Fibroblast of pulmonary artery (primary cell): ENCODE measurements at regions not wholly inside any gene's neighbourhood (a gene's known extent, or its start where the extent isn't known, plus 50 kb on each side); places are given as distances from the start of the nearest gene placed in this dataset.
A peak's percentile ranks its signal among the peaks of the same experiment; 100 is the strongest.

Experiments
- DNase-seq: peaks from one replicate; pipeline ENCODE4 v3.0.0-alpha.2; 2010; ENCODE audit warnings: low read depth
- H3K4me3 ChIP-seq: replicated peaks from 2 replicates; pipeline ENCODE4 v1.5.1; 2011; ENCODE audit warnings: low read depth, mild to moderate bottlenecking, control low read depth, low read length, moderate library complexity
- TF ChIP-seq, protein P1 (sequence below): IDR thresholded peaks from 2 replicates; pipeline ENCODE4 v1.5.1; 2011; ENCODE audit warnings: mild to moderate bottlenecking, control low read depth, low read length, inconsistent platforms; ENCODE audit errors: missing control alignments

- H3K4me3 ChIP-seq: no peak overlapping the region
- no peak for DNase-seq
- TF ChIP-seq, protein P1, sequence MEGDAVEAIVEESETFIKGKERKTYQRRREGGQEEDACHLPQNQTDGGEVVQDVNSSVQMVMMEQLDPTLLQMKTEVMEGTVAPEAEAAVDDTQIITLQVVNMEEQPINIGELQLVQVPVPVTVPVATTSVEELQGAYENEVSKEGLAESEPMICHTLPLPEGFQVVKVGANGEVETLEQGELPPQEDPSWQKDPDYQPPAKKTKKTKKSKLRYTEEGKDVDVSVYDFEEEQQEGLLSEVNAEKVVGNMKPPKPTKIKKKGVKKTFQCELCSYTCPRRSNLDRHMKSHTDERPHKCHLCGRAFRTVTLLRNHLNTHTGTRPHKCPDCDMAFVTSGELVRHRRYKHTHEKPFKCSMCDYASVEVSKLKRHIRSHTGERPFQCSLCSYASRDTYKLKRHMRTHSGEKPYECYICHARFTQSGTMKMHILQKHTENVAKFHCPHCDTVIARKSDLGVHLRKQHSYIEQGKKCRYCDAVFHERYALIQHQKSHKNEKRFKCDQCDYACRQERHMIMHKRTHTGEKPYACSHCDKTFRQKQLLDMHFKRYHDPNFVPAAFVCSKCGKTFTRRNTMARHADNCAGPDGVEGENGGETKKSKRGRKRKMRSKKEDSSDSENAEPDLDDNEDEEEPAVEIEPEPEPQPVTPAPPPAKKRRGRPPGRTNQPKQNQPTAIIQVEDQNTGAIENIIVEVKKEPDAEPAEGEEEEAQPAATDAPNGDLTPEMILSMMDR: no peak
Measured at GRCh38 chr4:169342906-169343564, 72.3 kb upstream of the SH3RF1 start.

GRCh38 chr4:169342159-169342860 is 71.6 kb upstream of the SH3RF1 start:
- TF ChIP-seq, protein P1: no peak
- H3K4me3 ChIP-seq: no peak overlapping the region
- DNase-seq: no peak

- TF ChIP-seq, protein P1: no peak
- H3K4me3 ChIP-seq: no peak overlapping the region
- DNase-seq: peak; percentile 60
Measured at GRCh38 chr4:169341490-169341889, 70.7 kb upstream of the SH3RF1 start.

DNA sequence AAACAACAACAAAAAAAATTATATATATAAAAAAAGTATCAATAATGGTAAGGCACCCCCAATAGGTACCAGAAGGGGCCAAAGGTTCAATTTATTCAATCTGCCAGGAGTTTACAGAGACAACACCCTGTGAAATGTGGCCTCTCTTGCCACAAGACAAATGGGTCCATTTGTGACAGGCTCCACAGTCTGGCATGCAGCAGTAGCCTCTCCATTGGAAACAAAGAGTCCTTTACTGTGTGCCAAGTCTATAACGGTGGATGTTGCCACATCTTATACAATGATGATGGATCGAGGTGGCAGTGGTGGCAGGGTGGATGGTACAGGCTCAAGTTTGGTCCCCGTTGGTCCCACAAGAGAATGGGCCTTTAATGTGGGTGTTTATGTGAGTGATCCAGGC is 70.1 kb upstream of the SH3RF1 start:
- TF ChIP-seq, protein P1: no peak
- no peak overlapping the region for H3K4me3 ChIP-seq
- no peak for DNase-seq

DNA sequence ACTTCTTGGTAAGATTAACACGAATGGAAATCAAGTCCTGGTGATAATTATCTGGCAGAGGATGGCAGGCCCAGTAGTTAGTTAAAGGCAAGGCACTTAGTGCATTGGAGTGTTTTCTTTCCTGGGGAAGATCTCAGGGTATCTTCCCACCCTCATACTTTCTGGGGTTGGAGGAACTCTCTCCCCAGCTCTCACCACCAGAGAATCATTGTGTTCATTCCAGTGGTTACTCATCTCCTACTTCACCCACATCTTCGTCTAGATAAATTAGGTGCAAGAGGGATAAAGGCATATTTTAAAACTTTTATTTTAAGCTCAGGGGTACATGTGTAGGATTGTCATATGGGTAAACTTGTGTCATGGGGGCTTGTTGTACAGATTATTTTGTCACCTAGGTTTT is 67.5 kb upstream of the SH3RF1 start:
- DNase-seq: no peak
- no peak overlapping the region for H3K4me3 ChIP-seq
- TF ChIP-seq, protein P1: no peak

DNA sequence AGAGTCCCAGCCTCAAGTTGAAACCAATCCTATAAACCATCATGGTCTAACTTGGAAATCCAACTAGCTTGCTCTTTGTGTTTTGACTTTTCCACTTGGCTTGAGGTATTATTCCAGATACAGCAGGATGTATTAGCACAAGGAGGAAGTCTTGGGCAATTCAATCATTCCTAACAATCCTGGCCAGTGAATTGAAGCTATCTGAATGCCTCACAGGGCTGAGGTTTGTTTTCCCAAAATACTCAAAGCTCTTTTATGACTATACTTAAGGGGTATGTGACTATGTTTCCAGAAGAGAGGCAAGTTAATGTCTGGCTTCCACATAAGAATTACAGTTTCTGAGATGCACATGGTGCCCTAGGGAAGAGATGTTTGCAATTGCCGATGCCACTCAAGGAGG is 66.8 kb upstream of the SH3RF1 start:
- TF ChIP-seq, protein P1: no peak
- peak; percentile 94 for DNase-seq
- H3K4me3 ChIP-seq: no peak overlapping the region
